Suprapubic skin (tissue), 4 donors: ENCODE measurements at regions not wholly inside any gene's neighbourhood (a gene's known extent, or its start where the extent isn't known, plus 50 kb on each side); places are given as distances from the start of the nearest gene placed in this dataset.
A peak's percentile ranks its signal among the peaks of the same experiment; 100 is the strongest.

Source experiments
- DNase-seq, 2 donors: peaks; one replicate each; pipeline ENCODE4 v3.0.0-alpha.2; 2019; ENCODE audit warnings: low spot score in 2 of 2
- H3K27ac ChIP-seq: fragments of 200-600 bp; sonication (generic); one replicate; pipeline ENCODE4 v1.5.1; 2019
- H3K27me3 ChIP-seq: fragments of 200-600 bp; sonication (generic); one replicate; pipeline ENCODE4 v1.5.1; 2019
- H3K36me3 ChIP-seq: fragments of 200-600 bp; sonication (generic); one replicate; pipeline ENCODE4 v1.5.1; 2019
- H3K4me1 ChIP-seq: fragments of 200-600 bp; sonication (generic); one replicate; pipeline ENCODE4 v1.5.1; 2019
- H3K4me3 ChIP-seq: fragments of 200-600 bp; sonication (generic); one replicate; pipeline ENCODE4 v1.5.1; 2019; ENCODE audit warnings: mild to moderate bottlenecking
- H3K9me3 ChIP-seq: fragments of 200-600 bp; sonication (generic); one replicate; pipeline ENCODE4 v1.5.1; 2019
- CTCF ChIP-seq, 2 donors: fragments of 200-600 bp in 1 of 2; fragments of 450-650 bp in 1 of 2; sonication (generic) in 1 of 2; IDR thresholded peaks; one replicate each; pipeline ENCODE4 v1.5.1; 2016 to 2019; ENCODE audit warnings: antibody characterized with exemption in 2 of 2, mild to moderate bottlenecking in 1 of 2, moderate library complexity in 1 of 2
- EP300 ChIP-seq: sonication (generic); formaldehyde crosslinking; IDR thresholded peaks from one replicate; pipeline ENCODE4 v1.6.1; 2017; ENCODE audit warnings: antibody characterized with exemption
- POLR2A ChIP-seq, 2 donors: fragments of 450-650 bp; IDR thresholded peaks; one replicate each; pipeline ENCODE4 v1.6.1; 2017; ENCODE audit warnings: antibody characterized with exemption in 2 of 2, mild to moderate bottlenecking in 2 of 2, moderate library complexity in 2 of 2
- POLR2AphosphoS5 ChIP-seq, 3 donors: sonication (generic); formaldehyde crosslinking; IDR thresholded peaks; one replicate each; pipeline ENCODE4 v1.6.1; 2017; ENCODE audit warnings: antibody characterized with exemption in 3 of 3
- WGBS: methylation state at CpG from one replicate; pipeline ENCODE4 v1.1.5; 2018; 5-methylcytosine and 5-hydroxymethylcytosine counted together

GRCh38 chr22:48052621-48052890 lies 1290.1 kb downstream of the TBC1D22A start:
- Histone ChIP-seq H3K27ac (no peak overlapping the region), H3K27me3 (peaks cover 24% of the 10 kb centered on the region), H3K9me3 (no peaks in the 10 kb centered on the region), H3K4me1 (no peaks in the 10 kb centered on the region), H3K4me3 (no peak overlapping the region), H3K36me3 (no peaks in the 10 kb centered on the region)
- TF ChIP-seq POLR2AphosphoS5 (IDR thresholded peaks at IDR 0.05) (no peak), CTCF (IDR thresholded peaks at IDR 0.05) (no peak), POLR2A (IDR thresholded peaks at IDR 0.05) (no peak), EP300 (no peak)
- peak in 1 of 2 donors; percentile 32 for DNase-seq
- WGBS: 69% methylated on average over 7 of the region's 7 CpGs

- Histone ChIP-seq H3K9me3 (no peaks in the 10 kb centered on the region), H3K36me3 (no peaks in the 10 kb centered on the region), H3K27me3 (peaks cover 21% of the 10 kb centered on the region), H3K4me1 (no peaks in the 10 kb centered on the region), H3K27ac (no peak overlapping the region), H3K4me3 (no peak overlapping the region)
- DNase-seq: peak in 1 of 2 donors; percentile 52
- 80% methylated on average over 9 of the region's 11 CpGs for WGBS
- no peak for TF ChIP-seq POLR2A (IDR thresholded peaks at IDR 0.05)
- TF ChIP-seq CTCF (IDR thresholded peaks at IDR 0.05): no peak
- no peak for TF ChIP-seq EP300
- TF ChIP-seq POLR2AphosphoS5 (IDR thresholded peaks at IDR 0.05): no peak
Measured at GRCh38 chr22:48051796-48052620, 1289.6 kb downstream of the TBC1D22A start.

GRCh38 chr22:48050836-48051235 lies 1288.4 kb downstream of the TBC1D22A start:
- H3K27ac ChIP-seq: no peak overlapping the region
- H3K4me3 ChIP-seq: no peak overlapping the region
- no peak for TF ChIP-seq POLR2AphosphoS5 (IDR thresholded peaks at IDR 0.05)
- WGBS: 95% methylated on average over 7 of the region's 7 CpGs
- peaks cover 19% of the 10 kb centered on the region for H3K27me3 ChIP-seq
- peak in 1 of 2 donors; percentile 53 for DNase-seq
- H3K9me3 ChIP-seq: no peaks in the 10 kb centered on the region
- no peaks in the 10 kb centered on the region for H3K36me3 ChIP-seq
- no peaks in the 10 kb centered on the region for H3K4me1 ChIP-seq

DNA sequence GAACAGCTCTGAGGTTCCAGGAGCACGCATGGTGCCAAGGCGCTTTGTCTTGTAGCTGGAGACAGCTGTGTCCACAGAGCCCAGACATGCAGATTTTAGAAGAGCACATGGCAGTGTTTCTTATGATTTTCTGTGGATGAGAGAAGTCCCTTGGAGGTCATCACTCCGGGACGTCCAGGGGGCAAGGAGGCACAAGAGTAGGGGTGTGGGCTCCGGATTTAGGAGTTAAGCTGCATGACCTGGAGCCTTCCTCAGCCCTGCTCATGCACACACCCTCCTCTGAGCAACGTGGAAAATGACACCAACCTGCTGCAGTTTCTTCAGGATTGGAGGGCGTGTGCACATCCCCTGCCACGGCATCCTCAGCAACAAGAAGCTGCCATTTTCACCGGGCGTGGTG lies 1286.7 kb downstream of the TBC1D22A start:
- DNase-seq: no peak
- Histone ChIP-seq H3K4me1 (no peaks in the 10 kb centered on the region), H3K27me3 (peaks cover 14% of the 10 kb centered on the region), H3K9me3 (no peaks in the 10 kb centered on the region), H3K36me3 (no peaks in the 10 kb centered on the region), H3K4me3 (no peak overlapping the region), H3K27ac (no peak overlapping the region)
- TF ChIP-seq POLR2AphosphoS5 (IDR thresholded peaks at IDR 0.05) (no peak), POLR2A (IDR thresholded peaks at IDR 0.05) (no peak), EP300 (no peak), CTCF (IDR thresholded peaks at IDR 0.05) (no peak)
- WGBS: 54% methylated on average over 10 of the region's 10 CpGs

GRCh38 chr22:48047722-48048500 lies 1285.5 kb downstream of the TBC1D22A start:
- 63% methylated on average over 1 of the region's 9 CpGs for WGBS
- Histone ChIP-seq H3K4me1 (no peaks in the 10 kb centered on the region), H3K27ac (no peak overlapping the region), H3K36me3 (no peaks in the 10 kb centered on the region), H3K27me3 (peaks cover 9% of the 10 kb centered on the region), H3K4me3 (no peak overlapping the region), H3K9me3 (no peaks in the 10 kb centered on the region)
- TF ChIP-seq POLR2A (IDR thresholded peaks at IDR 0.05): no peak
- no peak for TF ChIP-seq EP300
- TF ChIP-seq CTCF (IDR thresholded peaks at IDR 0.05): no peak
- no peak for TF ChIP-seq POLR2AphosphoS5 (IDR thresholded peaks at IDR 0.05)
- DNase-seq: no peak
